GM21423 (cell line): ENCODE measurements at regions not wholly inside any gene's neighbourhood (a gene's known extent, or its start where the extent isn't known, plus 50 kb on each side); places are given as distances from the start of the nearest gene placed in this dataset.
A peak's percentile ranks its signal among the peaks of the same experiment; 100 is the strongest.
"Not testable (repeated sequence)": the region's sequence is repeated elsewhere in the genome, so short reads cannot be mapped to it uniquely, and the experiment has no call there.

ENCODE experiments used
- ATAC-seq: cut with Tn5 transposase; IDR thresholded peaks from one replicate; pipeline ENCODE4 v1.9.1; 2021; ENCODE audit warnings: mild to moderate bottlenecking, moderate library complexity; ENCODE audit not compliant: unreplicated experiment

DNA sequence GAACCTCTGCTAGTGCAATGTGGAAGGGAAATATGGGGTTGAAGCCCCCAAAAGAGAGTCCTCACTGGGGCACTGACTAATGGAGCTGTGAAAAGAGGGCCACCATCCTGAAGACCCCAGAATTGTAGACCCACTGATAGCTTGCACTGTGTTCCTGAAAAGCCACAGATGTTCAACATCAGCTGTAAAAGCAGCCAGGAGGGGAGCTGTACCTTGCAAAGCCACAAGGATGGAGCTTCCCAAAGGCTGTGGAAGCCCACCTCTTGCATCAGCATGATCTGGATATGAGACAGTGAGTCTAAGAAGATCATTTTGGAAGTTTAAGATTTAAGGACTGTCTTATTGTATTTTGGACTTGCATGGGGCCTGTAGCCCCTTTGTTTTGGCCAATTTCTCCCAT is 125.8 kb upstream of the TGFBR2 start:
- ATAC-seq = no peak

DNA sequence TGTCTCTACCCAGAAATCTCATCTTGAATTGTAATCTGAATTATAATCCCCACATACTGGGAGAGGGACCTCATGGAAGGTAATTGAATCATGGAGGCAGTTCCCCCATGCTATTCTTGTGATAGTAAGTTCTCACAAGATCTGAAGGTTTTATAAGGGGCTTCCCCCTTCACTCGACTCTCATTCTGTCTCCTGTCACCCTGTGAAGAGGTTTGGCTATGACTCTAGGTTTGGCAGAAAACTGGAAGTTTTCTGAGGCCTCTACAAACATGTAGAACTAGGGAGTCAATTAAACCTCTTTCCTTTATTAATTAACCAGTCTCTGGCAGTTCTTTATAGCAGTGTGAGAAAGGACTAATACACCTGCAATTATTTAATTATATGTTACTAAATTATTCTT is 125.2 kb upstream of the TGFBR2 start:
- no peak for ATAC-seq

DNA sequence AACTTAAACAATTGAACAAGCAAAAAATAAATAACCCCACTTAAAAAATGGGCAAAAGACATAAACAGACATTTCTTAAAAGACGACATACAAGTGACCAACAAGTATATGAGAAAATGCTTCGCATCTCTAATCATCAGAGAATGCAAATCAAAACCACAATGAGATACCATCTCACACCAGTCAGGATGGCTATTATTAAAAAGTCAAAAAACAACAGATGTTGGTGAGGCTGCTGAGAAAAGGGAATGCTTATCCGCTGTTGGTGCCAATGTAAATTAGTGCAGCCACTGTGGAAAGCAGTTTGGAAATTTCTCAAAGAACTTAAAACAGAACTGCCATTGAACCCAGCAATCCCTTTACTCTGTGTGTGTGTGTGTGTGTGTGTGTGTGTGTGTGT is 122.2 kb upstream of the TGFBR2 start:
- ATAC-seq = not testable (repeated sequence)

DNA sequence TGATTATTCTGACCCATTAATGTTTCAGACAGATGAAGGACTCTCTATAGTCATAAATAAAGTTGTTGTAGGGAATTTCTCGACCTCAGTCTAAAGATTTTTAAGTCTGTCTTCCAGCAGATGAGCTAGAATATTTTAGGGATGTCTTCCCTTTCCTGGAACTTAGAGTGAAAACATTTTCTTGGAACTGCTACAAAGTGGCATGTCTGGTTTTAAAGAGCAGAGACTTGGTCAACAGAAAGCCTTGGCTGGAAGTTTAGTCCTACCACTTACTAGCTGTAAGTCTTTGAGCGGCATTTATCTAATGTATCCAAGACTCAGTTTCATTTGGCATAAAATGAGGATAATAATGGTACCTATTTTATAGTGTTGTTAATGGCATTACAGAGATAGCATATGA is 120.0 kb upstream of the TGFBR2 start:
- no peak for ATAC-seq

DNA sequence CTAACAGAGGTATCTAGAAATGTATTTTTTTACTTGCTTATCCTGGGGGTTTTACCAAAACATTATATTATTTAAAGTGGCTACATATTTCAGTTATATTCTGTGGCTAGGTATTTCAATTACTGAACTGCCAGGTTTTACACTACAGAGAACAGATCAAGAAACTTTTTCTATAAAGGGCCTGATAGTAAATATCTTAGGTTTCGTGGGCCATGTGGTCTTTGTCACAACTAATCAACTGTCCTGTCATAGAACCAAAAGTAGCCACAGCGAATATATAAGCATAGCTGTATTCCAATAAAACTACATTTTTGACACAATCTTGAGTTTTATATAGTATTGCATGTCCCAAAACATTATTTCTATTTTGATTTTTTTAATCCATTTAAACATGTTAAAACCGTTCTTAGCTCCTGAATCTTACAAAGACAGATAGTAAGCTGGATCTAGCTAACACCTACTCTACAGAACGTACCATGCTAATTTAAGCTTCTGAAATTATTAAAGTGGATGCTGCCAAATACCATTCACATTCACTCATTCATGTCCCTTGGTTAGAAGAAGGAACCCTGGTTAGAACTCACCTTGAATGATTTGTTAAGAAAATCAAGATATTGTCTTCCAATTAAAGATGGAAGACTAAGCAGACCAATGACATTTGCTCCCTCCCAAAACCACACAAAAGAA is 118.2 kb upstream of the TGFBR2 start:
- no peak for ATAC-seq

DNA sequence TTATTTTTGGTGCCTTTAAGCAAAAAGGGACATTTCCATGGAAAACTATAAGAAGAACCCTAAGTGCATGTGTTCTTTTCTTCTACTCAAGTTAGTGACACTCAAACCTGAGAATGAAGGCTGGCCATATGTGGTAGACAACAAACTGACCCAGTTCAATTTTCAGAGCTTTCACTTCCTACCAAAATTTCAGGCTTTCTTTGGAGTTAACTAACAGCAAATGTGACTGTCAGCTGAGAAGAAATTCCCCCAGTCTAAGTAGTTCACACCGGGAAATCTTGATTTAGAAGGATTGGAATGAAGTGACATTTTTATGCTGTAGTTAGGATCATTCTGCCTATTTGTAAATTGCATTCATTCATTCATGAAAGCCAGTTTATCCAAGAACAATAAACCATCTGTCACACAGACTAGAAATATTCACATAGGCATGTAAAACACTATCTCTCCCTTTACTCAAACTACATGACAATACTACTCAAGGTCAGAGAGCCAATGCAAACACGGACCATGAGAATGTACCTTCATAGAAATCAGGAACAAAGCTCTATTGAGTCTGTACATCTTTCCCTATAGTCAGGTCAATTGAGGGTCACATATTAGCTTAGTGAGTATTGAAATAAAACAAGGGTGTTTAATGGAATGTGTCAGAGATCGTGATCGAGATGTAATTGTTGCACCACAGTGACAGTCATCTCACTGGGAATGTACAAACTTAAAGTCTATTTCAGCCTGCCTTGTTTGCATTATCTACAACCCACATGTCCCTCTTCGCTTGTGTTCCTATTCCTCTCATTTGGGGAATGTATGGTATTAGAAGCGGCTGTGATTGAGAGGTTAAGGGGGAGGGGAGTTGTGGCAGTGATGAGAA is 113.8 kb upstream of the TGFBR2 start:
- ATAC-seq = no peak

DNA sequence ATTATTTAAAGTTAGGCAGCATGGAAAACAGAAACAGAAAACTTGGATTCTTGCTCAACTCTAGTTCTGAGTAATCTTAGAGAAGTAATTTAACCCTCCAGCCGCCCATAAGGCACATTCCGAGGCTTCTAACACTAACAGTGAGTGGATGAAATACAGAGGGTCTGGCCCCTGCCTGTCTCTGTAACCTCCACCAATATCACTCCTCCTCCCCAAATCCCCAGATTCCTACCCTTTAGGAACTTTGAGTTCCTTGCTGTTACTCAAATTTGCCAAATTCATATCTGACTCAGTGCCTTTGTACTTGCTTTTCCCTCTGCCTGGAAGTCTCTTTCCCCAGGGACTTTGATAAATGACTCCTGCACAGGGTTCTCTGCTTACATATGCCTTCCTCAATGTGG is 112.5 kb upstream of the TGFBR2 start:
- no peak for ATAC-seq

DNA sequence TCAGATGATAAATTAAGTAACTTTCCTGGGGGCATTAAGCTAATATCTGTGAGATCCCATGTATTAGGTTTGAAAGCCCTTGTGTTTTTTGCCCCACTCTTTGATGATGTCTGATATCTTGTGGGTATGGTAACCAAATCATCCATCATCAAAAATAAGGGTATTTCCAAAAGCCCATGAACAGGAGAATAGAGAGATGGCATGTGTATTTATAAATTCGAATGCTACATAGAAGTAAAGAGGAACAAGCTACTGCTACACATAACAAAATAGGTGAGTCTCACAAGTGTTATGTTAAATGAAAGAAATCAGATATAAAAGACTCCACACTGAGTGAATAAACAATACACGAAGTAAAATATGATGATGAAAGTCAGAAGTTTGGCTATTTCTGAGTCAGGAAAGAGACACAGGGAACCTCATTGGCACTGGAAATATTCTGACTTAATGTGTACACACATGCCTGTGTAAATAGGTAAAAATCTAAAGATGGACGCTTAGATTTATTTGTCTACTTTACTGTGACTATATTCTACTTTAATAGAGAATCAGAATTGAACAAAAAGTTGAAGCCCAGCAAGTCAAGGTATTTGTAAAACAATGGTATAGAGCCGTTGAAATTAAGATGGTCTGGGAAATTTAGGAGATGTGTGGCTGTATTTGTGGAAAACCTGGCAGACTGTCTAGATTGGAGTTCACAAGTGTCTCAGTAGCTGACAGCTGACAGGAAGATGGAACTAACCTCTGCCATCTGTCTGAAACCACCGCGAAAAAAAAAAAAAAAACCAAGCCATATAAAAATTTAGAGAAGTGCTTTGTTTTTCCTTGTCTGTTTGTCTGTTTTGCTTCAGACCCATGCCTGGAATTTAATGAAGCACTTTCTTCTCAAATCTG is 111.0 kb upstream of the TGFBR2 start:
- ATAC-seq = no peak

DNA sequence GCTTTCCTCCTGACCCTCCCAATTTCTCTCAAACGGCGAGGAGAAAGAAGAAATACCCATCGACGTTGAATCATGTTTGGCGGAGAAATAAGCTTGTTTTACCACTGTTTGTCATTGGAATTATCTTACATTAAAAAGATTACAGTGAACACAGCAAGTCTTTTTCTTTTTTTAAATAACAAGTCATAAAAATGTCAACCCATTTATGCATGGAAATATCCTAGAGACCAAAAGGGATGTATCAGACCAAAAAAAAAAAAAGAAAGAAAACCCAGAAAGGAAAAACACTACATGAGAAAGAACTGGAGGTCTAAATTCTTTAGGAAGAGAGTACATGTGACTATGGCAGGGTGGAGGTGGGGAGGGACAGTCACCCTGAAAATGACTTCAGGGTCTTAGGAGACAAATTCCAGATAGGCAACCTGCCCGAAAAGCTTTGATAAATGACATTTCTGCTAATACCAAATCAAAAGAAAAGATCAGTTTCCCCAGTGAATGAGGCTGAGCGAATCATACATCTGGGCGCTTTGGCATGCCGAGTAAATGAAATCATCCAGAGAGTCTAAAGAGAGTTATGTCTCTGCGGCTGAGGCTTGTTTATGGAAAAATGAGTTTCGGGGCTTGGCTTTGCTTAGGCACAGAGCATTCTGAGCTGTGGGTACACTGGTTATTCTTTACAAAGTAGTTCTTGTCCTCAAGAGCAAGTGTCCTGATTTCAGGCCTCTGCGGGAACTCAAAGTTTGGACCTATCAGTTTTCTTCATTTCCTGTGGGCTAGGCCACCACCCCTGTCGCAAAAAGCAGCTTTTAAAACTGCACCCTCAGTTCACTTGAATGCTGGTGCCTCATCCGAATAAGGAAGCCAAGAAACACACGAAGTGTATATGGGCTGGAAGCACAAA is 110.1 kb upstream of the TGFBR2 start:
- no peak for ATAC-seq

DNA sequence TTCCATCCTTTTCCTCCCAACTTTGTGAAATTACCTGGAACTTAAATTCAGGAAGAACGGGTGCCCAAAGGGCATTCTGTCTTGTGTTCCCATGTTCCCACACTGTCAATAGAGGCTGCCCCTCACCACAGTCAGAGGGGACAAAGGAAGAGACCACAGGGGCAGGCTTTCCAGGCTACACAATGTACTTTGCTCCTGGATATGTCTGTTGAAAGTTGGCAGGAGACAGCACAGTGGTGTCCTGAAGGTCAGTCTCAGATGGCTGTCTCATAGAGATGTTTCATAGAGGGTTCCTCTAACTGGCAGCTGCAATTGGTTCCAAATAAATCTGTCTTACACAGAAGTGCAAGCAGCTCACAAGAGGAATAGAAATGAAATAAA is 107.8 kb upstream of the TGFBR2 start:
- ATAC-seq = no peak

DNA sequence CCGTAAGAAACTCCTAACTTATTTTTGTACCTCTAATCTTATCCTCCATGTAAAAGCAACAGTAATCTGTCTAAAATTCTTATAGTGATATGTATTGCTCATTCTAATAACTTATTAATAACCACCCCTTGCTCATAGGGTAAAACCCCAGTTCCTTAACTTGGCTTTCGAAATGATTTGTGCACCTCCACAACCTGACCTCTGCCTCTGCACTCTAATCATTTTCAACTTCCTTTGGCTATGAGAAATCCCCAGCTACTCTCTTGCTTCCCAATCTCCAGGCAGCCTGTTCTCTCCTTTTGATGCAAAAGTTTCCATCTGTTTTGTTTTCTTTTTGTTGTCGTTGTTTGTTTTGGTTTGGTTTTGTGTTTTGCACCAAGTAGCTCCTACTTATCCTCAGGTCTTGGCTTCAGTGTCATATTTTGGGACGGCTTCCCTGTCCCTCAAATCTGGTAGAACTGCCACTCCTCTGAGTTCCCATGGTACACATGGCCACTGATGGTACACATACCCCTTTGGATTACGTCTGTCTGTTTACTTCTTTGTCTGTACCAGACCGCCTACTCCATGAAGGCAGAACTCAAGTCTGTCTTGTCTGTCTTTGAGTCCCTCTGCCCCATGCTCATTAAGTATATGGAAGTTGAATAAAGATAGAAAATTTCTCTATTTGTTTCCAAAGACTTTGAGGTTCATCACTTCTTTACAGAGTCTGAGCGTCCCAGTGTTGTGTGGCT is 105.6 kb upstream of the TGFBR2 start:
- peak; percentile 93 for ATAC-seq

DNA sequence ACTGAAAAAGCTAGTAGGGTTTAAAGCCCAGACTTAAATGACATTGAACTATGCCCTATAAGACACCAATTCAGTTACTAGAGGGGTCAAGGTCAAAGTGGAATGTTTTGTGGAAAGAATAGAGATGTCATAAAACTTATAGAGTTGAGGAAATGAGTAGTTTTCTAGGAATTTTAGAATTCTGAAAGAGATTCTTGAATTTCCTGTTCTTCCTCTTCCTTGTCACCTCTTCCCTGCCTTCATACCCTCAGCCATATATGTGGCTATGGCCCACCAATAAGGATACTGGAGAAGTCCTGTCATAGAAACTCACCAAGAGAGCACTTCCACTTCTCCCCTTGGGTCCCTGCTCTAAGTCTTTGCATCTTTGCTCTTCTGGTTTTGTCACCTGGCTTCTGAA is 104.9 kb upstream of the TGFBR2 start:
- no peak for ATAC-seq

DNA sequence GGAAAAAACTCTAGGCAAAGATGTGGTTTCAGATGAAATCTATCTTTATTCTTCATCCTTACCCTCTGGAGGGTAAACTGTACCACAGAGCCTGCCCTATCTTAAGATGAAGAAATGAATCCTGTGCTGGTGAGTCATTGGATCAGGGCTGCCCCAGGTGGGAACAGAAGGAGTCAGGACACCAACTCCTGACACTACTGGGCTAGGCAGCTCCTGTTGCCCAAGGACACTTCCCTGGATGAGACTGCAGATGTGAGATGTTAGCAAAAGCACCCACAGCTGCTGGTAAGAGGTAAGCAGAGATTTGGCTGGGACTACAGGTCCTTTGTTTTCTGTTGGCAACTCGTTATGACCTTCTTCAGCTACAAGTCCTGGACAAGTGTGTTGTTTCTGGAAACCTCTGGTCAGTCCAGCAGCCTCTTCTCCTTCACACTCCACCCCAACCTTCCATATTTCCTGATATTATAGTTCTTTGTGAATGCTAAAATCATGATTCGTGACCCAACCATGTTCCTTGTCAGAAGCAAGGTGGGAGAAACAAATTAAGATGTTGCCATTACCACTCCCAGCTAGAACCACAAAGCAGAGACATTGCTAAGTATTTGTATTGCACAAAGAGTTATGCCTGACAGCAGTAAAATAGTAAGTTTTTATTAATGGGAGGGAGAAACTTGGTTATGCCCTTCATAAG is 104.2 kb upstream of the TGFBR2 start:
- ATAC-seq = no peak

DNA sequence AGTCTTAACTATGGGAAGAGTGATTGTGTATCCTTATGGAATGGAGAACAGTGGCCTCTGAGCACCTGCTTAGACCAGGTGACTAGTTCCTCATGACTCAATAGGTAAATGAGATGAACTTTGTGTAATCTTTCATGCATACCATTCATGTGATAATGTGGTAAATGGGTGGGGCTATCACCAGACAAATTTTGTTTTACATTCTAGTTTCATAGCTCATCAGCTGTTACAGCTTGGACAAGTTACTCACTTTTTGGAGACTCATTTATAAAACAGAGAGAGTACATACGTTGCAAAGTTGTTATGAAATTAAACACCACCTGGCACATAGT is 103.7 kb upstream of the TGFBR2 start:
- peak; percentile 45 for ATAC-seq

DNA sequence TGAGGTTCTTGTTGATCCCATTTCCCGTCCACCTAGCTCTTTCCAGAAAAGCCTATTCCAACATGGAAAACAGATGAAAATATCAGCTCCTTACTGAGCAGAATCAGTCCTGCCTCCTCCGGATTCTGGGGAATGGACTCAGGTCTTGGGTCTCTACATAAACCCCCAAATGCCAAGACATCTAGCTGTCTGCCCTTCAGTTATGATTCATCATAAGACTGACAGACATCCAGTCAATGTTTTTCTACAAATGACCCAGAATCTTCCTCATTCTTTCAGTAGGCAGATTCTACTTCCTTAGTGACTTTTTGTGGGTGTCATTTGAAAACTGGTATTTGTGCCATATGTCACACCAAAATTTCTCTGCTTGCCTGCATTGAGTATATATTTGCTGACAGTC is 103.0 kb upstream of the TGFBR2 start:
- ATAC-seq = no peak

DNA sequence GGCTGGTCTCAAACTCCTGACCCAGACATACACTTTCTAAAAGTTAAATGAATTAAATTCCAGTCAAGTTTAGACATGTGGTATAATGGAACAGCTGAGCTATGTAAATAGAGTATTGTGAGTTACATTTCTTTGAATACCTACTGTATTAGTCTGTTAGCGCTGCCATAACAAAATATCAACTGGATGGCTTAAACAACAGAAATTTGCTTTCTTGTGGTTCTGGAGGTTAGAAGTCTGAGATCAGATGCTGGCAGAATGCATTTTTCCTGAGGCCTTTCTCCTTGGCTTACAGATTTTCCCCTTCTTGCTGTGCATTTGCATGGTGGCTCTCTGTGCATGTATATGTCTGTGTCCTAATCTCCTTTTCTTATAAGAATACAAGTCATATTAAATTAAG is 101.5 kb upstream of the TGFBR2 start:
- no peak for ATAC-seq

DNA sequence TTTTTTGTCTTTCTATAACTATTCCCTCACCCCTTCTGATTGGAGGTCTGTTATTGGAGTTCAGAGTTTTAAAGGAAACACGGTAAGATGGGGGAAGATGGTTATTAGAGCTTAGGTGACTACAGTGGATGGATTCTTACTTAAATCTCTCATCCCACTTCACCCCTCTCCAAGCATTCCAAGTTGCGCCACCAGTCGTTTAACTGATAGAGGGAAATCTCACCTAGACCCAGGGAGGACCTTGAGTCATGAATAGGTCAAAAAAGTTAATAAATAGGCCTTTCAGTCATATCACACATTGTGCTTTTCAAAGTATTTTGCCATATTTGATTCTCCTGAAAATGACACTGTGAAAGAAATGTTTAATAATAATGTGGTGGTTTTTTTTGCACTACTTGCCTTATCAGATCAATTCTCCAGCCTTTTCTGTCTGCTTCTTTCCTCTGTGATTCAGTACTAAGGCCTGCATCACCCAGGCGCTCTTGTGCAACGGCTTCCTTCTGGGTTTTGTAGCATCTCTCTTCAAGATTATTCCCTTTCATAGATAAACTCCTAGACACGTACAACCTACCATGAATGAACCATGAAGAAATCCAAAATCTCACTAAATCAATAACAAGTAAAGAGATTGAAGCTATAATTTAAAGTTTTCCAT is 100.4 kb upstream of the TGFBR2 start:
- ATAC-seq = no peak

DNA sequence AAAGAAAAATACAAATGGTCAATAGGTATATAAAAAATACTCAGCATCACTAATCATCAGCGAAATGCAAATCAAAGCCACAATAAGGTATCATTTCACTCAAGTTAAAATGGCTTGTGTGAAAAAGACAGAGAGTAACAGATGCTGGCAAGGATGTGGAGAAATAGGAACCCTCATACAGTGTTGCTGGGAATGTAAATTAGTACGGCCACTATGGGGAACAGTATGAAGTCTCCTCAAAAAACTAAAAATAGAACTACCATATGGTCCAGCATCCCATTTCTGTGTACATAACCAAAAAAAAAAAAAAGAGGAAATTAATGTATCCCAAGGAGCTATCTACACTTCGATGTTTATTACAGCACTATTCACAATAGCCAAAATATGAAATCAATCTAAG is 98.1 kb upstream of the TGFBR2 start:
- ATAC-seq = no peak

DNA sequence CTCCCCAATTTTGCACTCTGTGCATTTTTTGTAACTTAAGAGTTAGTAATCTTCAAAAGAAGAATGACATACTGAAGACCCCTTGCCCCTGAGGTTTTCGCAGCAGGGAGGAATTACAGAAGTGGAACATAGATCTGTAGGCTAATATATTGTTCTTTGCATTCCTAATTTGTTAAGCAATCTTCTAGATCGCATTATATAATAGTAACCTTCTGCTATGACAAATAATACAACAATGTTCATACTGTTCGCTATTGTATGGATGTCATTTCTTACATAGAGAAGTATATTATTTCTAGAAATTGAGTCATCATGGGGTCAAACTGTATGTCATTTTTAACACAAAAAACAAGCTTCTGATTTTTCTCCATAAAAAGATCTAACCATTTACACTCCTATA is 95.8 kb upstream of the TGFBR2 start:
- ATAC-seq = no peak
